Panc1 (cell line): ENCODE measurements at regions not wholly inside any gene's neighbourhood (a gene's known extent, or its start where the extent isn't known, plus 50 kb on each side); places are given as distances from the start of the nearest gene placed in this dataset.

ENCODE experiments used
- ATAC-seq: fragments of 200-7000 bp; cut with Tn5 transposase; 2 replicates; pipeline ENCODE4 v1.9.1; 2020; ENCODE audit warnings: mild to moderate bottlenecking, moderate library complexity
- BruUV-seq: library from RNA; stranded (reverse); fragments of 400-500 nt; replicated peaks from 2 replicates; lab custom pipeline; 2021; lab: Mats Ljungman, UMichigan
- CTCF ChIA-PET: fragments of 300-600 bp; sonication (Branson Sonifier 250); formaldehyde crosslinking; loops from one replicate; lab custom pipeline; 2022; ENCODE audit warnings: antibody characterized with exemption; lab: Charles Lee
- POLR2A ChIA-PET: fragments of 300-600 bp; sonication (Branson Sonifier 250); formaldehyde crosslinking; loops from one replicate; lab custom pipeline; 2022; ENCODE audit warnings: antibody characterized with exemption; lab: Charles Lee
- DNase-seq: peaks from one replicate; pipeline ENCODE4 v3.0.0-alpha.2; 2010; ENCODE audit warnings: low read depth, low spot score
- H3K27ac ChIP-seq: 2 replicates; pipeline ENCODE4 v1.5.1; 2011; ENCODE audit warnings: mild to moderate bottlenecking, low read length, inconsistent platforms
- H3K27me3 ChIP-seq: fragments of 200-500 bp; sonication (Bioruptor generic); 2 replicates; pipeline ENCODE4 v1.6.0; 2014; ENCODE audit warnings: low read length, inconsistent platforms; ENCODE audit not compliant: control insufficient read depth, insufficient read depth
- H3K36me3 ChIP-seq: fragments of 200-500 bp; sonication (Bioruptor generic); 2 replicates; pipeline ENCODE4 v1.5.1; 2014; ENCODE audit warnings: inconsistent platforms, mild to moderate bottlenecking, low read length, moderate library complexity; ENCODE audit not compliant: control insufficient read depth, insufficient read depth
- H3K4me1 ChIP-seq: 2 replicates; pipeline ENCODE4 v1.5.1; 2011; ENCODE audit warnings: inconsistent platforms, mild to moderate bottlenecking, low read length, moderate library complexity; ENCODE audit not compliant: control insufficient read depth, insufficient read depth
- H3K4me3 ChIP-seq, 2 experiments: 2 replicates each; pipeline ENCODE4 v1.5.1; 2011 to 2012; ENCODE audit warnings: low read depth in 2 of 2, low read length in 2 of 2, mild to moderate bottlenecking in 2 of 2, inconsistent platforms in 1 of 2, moderate library complexity in 1 of 2
- H3K9me3 ChIP-seq: fragments of 200-500 bp; sonication (Bioruptor generic); 2 replicates; pipeline ENCODE4 v1.5.1; 2014; ENCODE audit warnings: low read depth, mild to moderate bottlenecking, inconsistent platforms, low read length, moderate library complexity; ENCODE audit not compliant: control insufficient read depth, insufficient read depth
- CTCF ChIP-seq: fragments of 450-650 bp; IDR thresholded peaks from 2 replicates; pipeline ENCODE4 v1.5.1; 2017; ENCODE audit warnings: mild to moderate bottlenecking
- POLR2AphosphoS5 ChIP-seq: IDR thresholded peaks from 2 replicates; pipeline ENCODE4 v1.6.1; 2012; ENCODE audit warnings: mild to moderate bottlenecking, low read depth, low read length, moderate library complexity
- REST ChIP-seq, 2 experiments: IDR thresholded peaks; 2 replicates each; pipeline ENCODE4 v1.6.1; 2011 to 2012; ENCODE audit warnings: low read depth in 2 of 2, control low read depth in 1 of 2, low read length in 1 of 2, mild to moderate bottlenecking in 1 of 2, moderate library complexity in 1 of 2; ENCODE audit not compliant: insufficient read depth in 1 of 2
- SIN3A ChIP-seq: IDR thresholded peaks from 2 replicates; pipeline ENCODE4 v1.6.1; 2012; ENCODE audit warnings: low read depth, mild to moderate bottlenecking, low read length, moderate library complexity, borderline replicate concordance; ENCODE audit not compliant: insufficient read depth
- TCF7L2 ChIP-seq: IDR thresholded peaks from 2 replicates; pipeline ENCODE4 v1.6.1; 2011; ENCODE audit warnings: mild to moderate bottlenecking, low read depth, low read length, inconsistent platforms
- in situ Hi-C: cut with HindIII; loops from 2 replicates; pipeline ENCODE4 v1.10.0; 2016; ENCODE audit warnings: low sequenced_read_pairs, low pct_unique_long_range_greater_than_20kb
- intact Hi-C: fragments of 100-400 bp; cut with micrococcal nuclease; formaldehyde crosslinking; loops from one replicate; pipeline ENCODE4 v1.10.0; 2022; ENCODE audit not compliant: unreplicated experiment

GRCh38 chr18:73670524-73670923, 477.1 kb downstream of the FBXO15 start:
- Histone ChIP-seq H3K27me3 (no peaks in the 10 kb centered on the region; the same call in 1 of the 2 replicates), H3K4me1 (no peaks in the 10 kb centered on the region), H3K4me3 (no peak overlapping the region), H3K9me3 (no peaks in the 10 kb centered on the region), H3K36me3 (no peaks in the 10 kb centered on the region), H3K27ac (no peak overlapping the region)
- TF ChIP-seq TCF7L2 (no peak), REST (IDR thresholded peaks at IDR 0.05; ENCODE audit: insufficient read depth in 1 of 2, low read depth in 2 of 2, low read length in 1 of 2) (no peak), POLR2AphosphoS5 (no peak), SIN3A (no peak), CTCF (no peak)
- no TSS peak for BruUV-seq
- in situ Hi-C loops (no loop called here), intact Hi-C loops (no loop called here)
- ChIA-PET CTCF (no interaction called here), POLR2A (no interaction called here)
- no peak for DNase-seq
- ATAC-seq, result no peak

- no peak for ATAC-seq
- Histone ChIP-seq H3K27me3 (no peaks in the 10 kb centered on the region; the same call in 1 of the 2 replicates), H3K4me1 (no peaks in the 10 kb centered on the region), H3K36me3 (no peaks in the 10 kb centered on the region), H3K9me3 (no peaks in the 10 kb centered on the region), H3K4me3 (no peak overlapping the region), H3K27ac (no peak overlapping the region)
- intact Hi-C loops, result no loop called here
- TF ChIP-seq REST (IDR thresholded peaks at IDR 0.05; ENCODE audit: insufficient read depth in 1 of 2, low read depth in 2 of 2, low read length in 1 of 2), result no peak
- no peak for TF ChIP-seq POLR2AphosphoS5
- no peak for TF ChIP-seq TCF7L2
- no peak for TF ChIP-seq CTCF
- TF ChIP-seq SIN3A, result no peak
- ChIA-PET CTCF (no interaction called here), POLR2A (no interaction called here)
- in situ Hi-C loops, result no loop called here
- BruUV-seq, result no TSS peak
- no peak for DNase-seq
Measured at GRCh38 chr18:73670039-73670438, 477.6 kb downstream of the FBXO15 start.
